OCI-LY7 (cell line): ENCODE measurements at regions not wholly inside any gene's neighbourhood (a gene's known extent, or its start where the extent isn't known, plus 50 kb on each side); places are given as distances from the start of the nearest gene placed in this dataset.

ENCODE experiments used
- CTCF ChIP-seq: fragments of 200-600 bp; sonication (generic); conservative IDR thresholded peaks from 2 replicates; pipeline ENCODE4 v1.5.1; 2014; ENCODE audit warnings: mild to moderate bottlenecking, antibody characterized with exemption, low read length, moderate library complexity, mixed read lengths
- EZH2phosphoT487 ChIP-seq: fragments of 200-600 bp; sonication (generic); IDR thresholded peaks from 2 replicates; pipeline ENCODE4 v1.6.1; 2018; ENCODE audit warnings: low read depth, borderline replicate concordance, mild to moderate bottlenecking, mixed run types, antibody characterized with exemption, low read length, moderate library complexity, mixed read lengths

- no peak for TF ChIP-seq CTCF
- no peak for TF ChIP-seq EZH2phosphoT487
These were observed 1690.6 kb upstream of the LRRTM3 start for GRCh38 chr10:65235266-65235665.
